ENCODE measurements at regions not wholly inside any gene's neighbourhood (a gene's known extent, or its start where the extent isn't known, plus 50 kb on each side); places are given as distances from the start of the nearest gene placed in this dataset.
"Not testable (repeated sequence)": the region's sequence is repeated elsewhere in the genome, so short reads cannot be mapped to it uniquely, and the experiment has no call there.

GRCh38 chr21:28068455-28069358 lies 924.0 kb downstream of the LTN1 start:
- Mint-ChIP-seq H3K4me3 (ENCODE audit: low read depth, unreplicated experiment) (no peak overlapping the region), H3K27ac (ENCODE audit: unreplicated experiment) (no peak overlapping the region), H3K36me3 (ENCODE audit: insufficient read depth, unreplicated experiment) (no peaks in the 10 kb centered on the region), H3K4me1 (ENCODE audit: low read depth, unreplicated experiment) (peaks cover 13% of the 10 kb centered on the region), H3K9me3 (ENCODE audit: low read depth, unreplicated experiment) (no peaks in the 10 kb centered on the region), H3K27me3 (ENCODE audit: unreplicated experiment) (no peaks in the 10 kb centered on the region)
- no peak for TF ChIP-seq CTCF (IDR thresholded peaks at IDR 0.05; ENCODE audit: unreplicated experiment)
- no peak for DNase-seq
- intact Hi-C loops (cut with micrococcal nuclease; ENCODE audit: unreplicated experiment): loop anchor here (5.0 kb wide), 1 partner anchor 269 kb away; no protein-coding TSS in a partner anchor
- no TSS peak for BruUV-seq (replicated peaks)
- CTCF ChIA-PET: interaction anchor here (0.6 kb wide), 1 partner anchor 118 kb away, joined by 3 read pairs; no protein-coding TSS in a partner anchor

- BruUV-seq (replicated peaks): no TSS peak
- Mint-ChIP-seq H3K27ac (ENCODE audit: unreplicated experiment) (no peak overlapping the region), H3K27me3 (ENCODE audit: unreplicated experiment) (no peaks in the 10 kb centered on the region), H3K9me3 (ENCODE audit: low read depth, unreplicated experiment) (no peaks in the 10 kb centered on the region), H3K4me3 (ENCODE audit: low read depth, unreplicated experiment) (no peak overlapping the region), H3K4me1 (ENCODE audit: low read depth, unreplicated experiment) (peaks cover 13% of the 10 kb centered on the region), H3K36me3 (ENCODE audit: insufficient read depth, unreplicated experiment) (no peaks in the 10 kb centered on the region)
- DNase-seq: no peak
- CTCF ChIA-PET: no interaction called here
- TF ChIP-seq CTCF (IDR thresholded peaks at IDR 0.05; ENCODE audit: unreplicated experiment): no peak
- intact Hi-C loops (cut with micrococcal nuclease; ENCODE audit: unreplicated experiment): loop anchor here (5.0 kb wide), 1 partner anchor 271 kb away; no protein-coding TSS in a partner anchor
Measured at GRCh38 chr21:28066596-28067387, 925.9 kb downstream of the LTN1 start.

- Mint-ChIP-seq H3K9me3 (ENCODE audit: low read depth, unreplicated experiment) (no peaks in the 10 kb centered on the region), H3K27me3 (ENCODE audit: unreplicated experiment) (no peaks in the 10 kb centered on the region), H3K4me3 (ENCODE audit: low read depth, unreplicated experiment) (no peak overlapping the region), H3K4me1 (ENCODE audit: low read depth, unreplicated experiment) (peaks cover 13% of the 10 kb centered on the region), H3K27ac (ENCODE audit: unreplicated experiment) (no peak overlapping the region), H3K36me3 (ENCODE audit: insufficient read depth, unreplicated experiment) (no peaks in the 10 kb centered on the region)
- CTCF ChIA-PET: no interaction called here
- no TSS peak for BruUV-seq (replicated peaks)
- intact Hi-C loops (cut with micrococcal nuclease; ENCODE audit: unreplicated experiment): loop anchor here (5.0 kb wide), 1 partner anchor 271 kb away; no protein-coding TSS in a partner anchor
- DNase-seq: no peak
- no peak for TF ChIP-seq CTCF (IDR thresholded peaks at IDR 0.05; ENCODE audit: unreplicated experiment)
Measured at GRCh38 chr21:28066076-28066475, 926.6 kb downstream of the LTN1 start.

GRCh38 chr21:28063241-28064216 lies 929.1 kb downstream of the LTN1 start:
- intact Hi-C loops (cut with micrococcal nuclease; ENCODE audit: unreplicated experiment): no loop called here
- no TSS peak for BruUV-seq (replicated peaks)
- no peak for DNase-seq
- H3K27me3 Mint-ChIP-seq (ENCODE audit: unreplicated experiment): no peaks in the 10 kb centered on the region
- no peaks in the 10 kb centered on the region for H3K36me3 Mint-ChIP-seq (ENCODE audit: insufficient read depth, unreplicated experiment)
- CTCF ChIA-PET: no interaction called here
- peaks cover 2% of the 10 kb centered on the region for H3K4me1 Mint-ChIP-seq (ENCODE audit: low read depth, unreplicated experiment)
- no peak overlapping the region for H3K27ac Mint-ChIP-seq (ENCODE audit: unreplicated experiment)
- no peak for TF ChIP-seq CTCF (IDR thresholded peaks at IDR 0.05; ENCODE audit: unreplicated experiment)
- no peak overlapping the region for H3K4me3 Mint-ChIP-seq (ENCODE audit: low read depth, unreplicated experiment)
- H3K9me3 Mint-ChIP-seq (ENCODE audit: low read depth, unreplicated experiment): no peaks in the 10 kb centered on the region

GRCh38 chr21:28052956-28053355 lies 939.7 kb downstream of the LTN1 start:
- CTCF ChIA-PET; H3K36me3 Mint-ChIP-seq (ENCODE audit: insufficient read depth, unreplicated experiment); H3K27ac Mint-ChIP-seq (ENCODE audit: unreplicated experiment); H3K4me3 Mint-ChIP-seq (ENCODE audit: low read depth, unreplicated experiment); H3K9me3 Mint-ChIP-seq (ENCODE audit: low read depth, unreplicated experiment); BruUV-seq (replicated peaks); H3K27me3 Mint-ChIP-seq (ENCODE audit: unreplicated experiment); H3K4me1 Mint-ChIP-seq (ENCODE audit: low read depth, unreplicated experiment); DNase-seq: not testable (repeated sequence)
- intact Hi-C loops (cut with micrococcal nuclease; ENCODE audit: unreplicated experiment): loop anchor here (5.0 to 10.0 kb wide), 2 partner anchors 351 to 692 kb away; no protein-coding TSS in a partner anchor

GRCh38 chr21:28051649-28052048 lies 941.0 kb downstream of the LTN1 start:
- CTCF ChIA-PET; H3K9me3 Mint-ChIP-seq (ENCODE audit: low read depth, unreplicated experiment); H3K27me3 Mint-ChIP-seq (ENCODE audit: unreplicated experiment); BruUV-seq (replicated peaks); H3K27ac Mint-ChIP-seq (ENCODE audit: unreplicated experiment); H3K36me3 Mint-ChIP-seq (ENCODE audit: insufficient read depth, unreplicated experiment); H3K4me1 Mint-ChIP-seq (ENCODE audit: low read depth, unreplicated experiment); H3K4me3 Mint-ChIP-seq (ENCODE audit: low read depth, unreplicated experiment): not testable (repeated sequence)
- DNase-seq: peak; percentile 1
- intact Hi-C loops (cut with micrococcal nuclease; ENCODE audit: unreplicated experiment): loop anchor here (1.0 to 10.0 kb wide), 4 partner anchors 291 to 1202 kb away; no protein-coding TSS in a partner anchor
